ENCODE measurements at regions not wholly inside any gene's neighbourhood (a gene's known extent, or its start where the extent isn't known, plus 50 kb on each side); places are given as distances from the start of the nearest gene placed in this dataset.

GRCh38 chr3:72411843-72412242 is 436.4 kb downstream of the SHQ1 start:
- Histone ChIP-seq H3K27ac (no peak overlapping the region), H4K20me1 (ENCODE audit: low read depth) (peaks cover 98% of the 10 kb centered on the region), H2AFZ (replicated peaks) (no peak overlapping the region), H3K4me1 (peaks cover 22% of the 10 kb centered on the region), H3K4me2 (no peak overlapping the region), H3K9me3 (ENCODE audit: low read depth) (no peaks in the 10 kb centered on the region), H3K36me3 (no peaks in the 10 kb centered on the region), H3K27me3 (no peaks in the 10 kb centered on the region), H3F3A (ENCODE audit: low read depth) (peaks cover 5% of the 10 kb centered on the region), H3K4me3 (no peak overlapping the region), H3K9ac (no peak overlapping the region), H3K79me2 (ENCODE audit: low read depth) (peaks cover 100% of the 10 kb centered on the region)
- no peak overlapping the region for H3K4me3 Mint-ChIP-seq
- H3K27ac Mint-ChIP-seq: no peak overlapping the region
- no peak for DNase-seq (ENCODE audit: low spot score)
- TF ChIP-seq EZH2phosphoT487 (IDR thresholded peaks at IDR 0.05): no peak
- TF ChIP-seq, protein P1, sequence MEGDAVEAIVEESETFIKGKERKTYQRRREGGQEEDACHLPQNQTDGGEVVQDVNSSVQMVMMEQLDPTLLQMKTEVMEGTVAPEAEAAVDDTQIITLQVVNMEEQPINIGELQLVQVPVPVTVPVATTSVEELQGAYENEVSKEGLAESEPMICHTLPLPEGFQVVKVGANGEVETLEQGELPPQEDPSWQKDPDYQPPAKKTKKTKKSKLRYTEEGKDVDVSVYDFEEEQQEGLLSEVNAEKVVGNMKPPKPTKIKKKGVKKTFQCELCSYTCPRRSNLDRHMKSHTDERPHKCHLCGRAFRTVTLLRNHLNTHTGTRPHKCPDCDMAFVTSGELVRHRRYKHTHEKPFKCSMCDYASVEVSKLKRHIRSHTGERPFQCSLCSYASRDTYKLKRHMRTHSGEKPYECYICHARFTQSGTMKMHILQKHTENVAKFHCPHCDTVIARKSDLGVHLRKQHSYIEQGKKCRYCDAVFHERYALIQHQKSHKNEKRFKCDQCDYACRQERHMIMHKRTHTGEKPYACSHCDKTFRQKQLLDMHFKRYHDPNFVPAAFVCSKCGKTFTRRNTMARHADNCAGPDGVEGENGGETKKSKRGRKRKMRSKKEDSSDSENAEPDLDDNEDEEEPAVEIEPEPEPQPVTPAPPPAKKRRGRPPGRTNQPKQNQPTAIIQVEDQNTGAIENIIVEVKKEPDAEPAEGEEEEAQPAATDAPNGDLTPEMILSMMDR (IDR thresholded peaks at IDR 0.05): no peak
- peaks cover 19% of the 10 kb centered on the region for H3K36me3 Mint-ChIP-seq
- peaks cover 12% of the 10 kb centered on the region for H3K4me1 Mint-ChIP-seq
- H3K9me3 Mint-ChIP-seq: peaks cover 27% of the 10 kb centered on the region
- H3K27me3 Mint-ChIP-seq (ENCODE audit: insufficient read depth, low read depth): no peaks in the 10 kb centered on the region

- H3K4me1 ChIP-seq: peaks cover 29% of the 10 kb centered on the region
These were observed 437.1 kb downstream of the SHQ1 start for GRCh38 chr3:72411126-72411525.

DNA sequence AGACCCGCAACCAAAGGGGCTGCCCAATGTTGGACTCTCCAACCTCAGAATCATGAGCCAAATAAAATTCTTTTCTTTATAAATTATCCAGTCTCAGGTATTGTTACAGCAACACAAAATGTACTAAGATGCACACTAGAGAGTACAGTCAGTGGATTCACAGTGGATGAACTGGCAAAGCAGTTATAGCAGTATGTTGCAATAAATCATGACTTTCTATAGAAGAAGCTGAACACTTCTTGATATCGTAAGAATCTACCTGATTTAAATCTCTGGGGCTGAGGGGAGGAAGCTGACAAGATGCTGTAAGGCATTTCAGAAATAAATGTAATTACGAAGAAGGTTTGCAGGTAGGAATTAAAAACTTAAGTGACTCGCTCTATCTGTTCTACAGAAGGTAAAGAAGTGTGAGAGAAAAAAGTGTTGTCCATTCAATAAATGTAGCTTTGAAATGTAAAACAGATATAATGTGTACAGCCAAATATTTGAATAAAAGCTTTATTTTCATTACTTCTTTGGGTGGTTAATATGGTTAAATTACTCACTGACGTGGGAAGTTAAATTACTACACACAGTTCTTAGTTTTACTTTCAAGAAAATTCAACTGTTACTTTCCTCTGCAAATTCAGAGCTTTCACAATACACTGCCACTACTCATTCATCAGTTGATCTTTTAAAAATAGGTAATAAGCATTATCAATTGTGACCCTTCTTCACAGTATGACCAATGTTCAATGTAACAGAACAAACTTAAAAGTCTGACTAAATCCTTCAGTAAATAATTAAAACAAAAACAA is 439.1 kb downstream of the SHQ1 start:
- H3K4me3 Mint-ChIP-seq: no peak overlapping the region
- no peak overlapping the region for H2AFZ ChIP-seq (replicated peaks)
- H3K27ac ChIP-seq: no peak overlapping the region
- peaks cover 11% of the 10 kb centered on the region for H3K9me3 Mint-ChIP-seq
- H3K9me3 ChIP-seq (ENCODE audit: low read depth): no peaks in the 10 kb centered on the region
- peaks cover 47% of the 10 kb centered on the region for H3K4me1 ChIP-seq
- H3K27me3 Mint-ChIP-seq (ENCODE audit: insufficient read depth, low read depth): no peaks in the 10 kb centered on the region
- no peaks in the 10 kb centered on the region for H3K27me3 ChIP-seq
- H3F3A ChIP-seq (ENCODE audit: low read depth): peaks cover 11% of the 10 kb centered on the region
- H3K4me3 ChIP-seq: no peak overlapping the region
- peaks cover 100% of the 10 kb centered on the region for H3K79me2 ChIP-seq (ENCODE audit: low read depth)
- peaks cover 99% of the 10 kb centered on the region for H4K20me1 ChIP-seq (ENCODE audit: low read depth)
- no peak overlapping the region for H3K4me2 ChIP-seq
- DNase-seq (ENCODE audit: low spot score): no peak
- no peaks in the 10 kb centered on the region for H3K36me3 Mint-ChIP-seq
- H3K27ac Mint-ChIP-seq: no peak overlapping the region
- H3K9ac ChIP-seq: no peak overlapping the region
- H3K4me1 Mint-ChIP-seq: peaks cover 31% of the 10 kb centered on the region
- H3K36me3 ChIP-seq: no peaks in the 10 kb centered on the region
- TF ChIP-seq, protein P1 (IDR thresholded peaks at IDR 0.05): no peak
- no peak for TF ChIP-seq EZH2phosphoT487 (IDR thresholded peaks at IDR 0.05)
- no peak for TF ChIP-seq EZH2 (IDR thresholded peaks at IDR 0.05)

More at GRCh38 chr3:72411126-72411525, 437.1 kb downstream of the SHQ1 start:
- no peak for DNase-seq (ENCODE audit: low spot score)
- no peak for TF ChIP-seq EZH2phosphoT487 (IDR thresholded peaks at IDR 0.05)
- no peak for TF ChIP-seq EZH2 (IDR thresholded peaks at IDR 0.05)
- TF ChIP-seq, protein P1 (IDR thresholded peaks at IDR 0.05): no peak
- H3K79me2 ChIP-seq (ENCODE audit: low read depth): peaks cover 100% of the 10 kb centered on the region
- no peaks in the 10 kb centered on the region for H3K27me3 ChIP-seq
- no peak overlapping the region for H3K4me3 ChIP-seq
- H3K27ac ChIP-seq: no peak overlapping the region
- Mint-ChIP-seq H3K27ac (no peak overlapping the region), H3K4me3 (no peak overlapping the region), H3K9me3 (peaks cover 20% of the 10 kb centered on the region), H3K27me3 (ENCODE audit: insufficient read depth, low read depth) (no peaks in the 10 kb centered on the region), H3K36me3 (peaks cover 13% of the 10 kb centered on the region), H3K4me1 (peaks cover 19% of the 10 kb centered on the region)
- no peak overlapping the region for H3K4me2 ChIP-seq
- H3K36me3 ChIP-seq: no peaks in the 10 kb centered on the region
- H3K9ac ChIP-seq: no peak overlapping the region
- H3F3A ChIP-seq (ENCODE audit: low read depth): peaks cover 11% of the 10 kb centered on the region
- H4K20me1 ChIP-seq (ENCODE audit: low read depth): peaks cover 98% of the 10 kb centered on the region
- H3K9me3 ChIP-seq (ENCODE audit: low read depth): no peaks in the 10 kb centered on the region
- H2AFZ ChIP-seq (replicated peaks): no peak overlapping the region
